GM12874 (cell line): ENCODE measurements at regions not wholly inside any gene's neighbourhood (a gene's known extent, or its start where the extent isn't known, plus 50 kb on each side); places are given as distances from the start of the nearest gene placed in this dataset.

Experiments
- TF ChIP-seq, protein P1 (sequence below): IDR thresholded peaks from 2 replicates; pipeline ENCODE4 v1.5.1; 2011; ENCODE audit warnings: low read depth, mild to moderate bottlenecking, control low read depth, low read length, moderate library complexity; ENCODE audit not compliant: insufficient read depth

DNA sequence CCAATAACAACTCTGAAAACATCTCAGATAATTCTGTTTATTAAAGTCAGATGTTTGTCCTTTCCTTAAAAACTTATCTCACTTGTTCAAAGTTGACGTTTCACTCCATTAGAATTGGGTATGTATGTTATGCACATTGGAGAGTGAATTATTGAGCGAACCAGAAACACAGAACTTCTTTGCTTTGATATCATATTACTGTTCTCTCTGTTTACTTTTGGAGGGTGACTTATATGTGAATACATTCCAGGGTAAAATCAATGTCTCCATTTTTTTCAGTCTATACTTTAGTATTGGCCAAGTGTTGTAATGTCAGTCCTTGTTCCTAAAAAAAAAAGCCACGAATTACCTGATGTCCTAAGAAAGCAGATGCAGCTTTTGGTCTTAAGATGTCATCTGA, 307.4 kb downstream of the CSNK1G3 start:
- TF ChIP-seq, protein P1, sequence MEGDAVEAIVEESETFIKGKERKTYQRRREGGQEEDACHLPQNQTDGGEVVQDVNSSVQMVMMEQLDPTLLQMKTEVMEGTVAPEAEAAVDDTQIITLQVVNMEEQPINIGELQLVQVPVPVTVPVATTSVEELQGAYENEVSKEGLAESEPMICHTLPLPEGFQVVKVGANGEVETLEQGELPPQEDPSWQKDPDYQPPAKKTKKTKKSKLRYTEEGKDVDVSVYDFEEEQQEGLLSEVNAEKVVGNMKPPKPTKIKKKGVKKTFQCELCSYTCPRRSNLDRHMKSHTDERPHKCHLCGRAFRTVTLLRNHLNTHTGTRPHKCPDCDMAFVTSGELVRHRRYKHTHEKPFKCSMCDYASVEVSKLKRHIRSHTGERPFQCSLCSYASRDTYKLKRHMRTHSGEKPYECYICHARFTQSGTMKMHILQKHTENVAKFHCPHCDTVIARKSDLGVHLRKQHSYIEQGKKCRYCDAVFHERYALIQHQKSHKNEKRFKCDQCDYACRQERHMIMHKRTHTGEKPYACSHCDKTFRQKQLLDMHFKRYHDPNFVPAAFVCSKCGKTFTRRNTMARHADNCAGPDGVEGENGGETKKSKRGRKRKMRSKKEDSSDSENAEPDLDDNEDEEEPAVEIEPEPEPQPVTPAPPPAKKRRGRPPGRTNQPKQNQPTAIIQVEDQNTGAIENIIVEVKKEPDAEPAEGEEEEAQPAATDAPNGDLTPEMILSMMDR: no peak

GRCh38 chr5:123817267-123817666, 305.3 kb downstream of the CSNK1G3 start:
- TF ChIP-seq, protein P1: no peak

GRCh38 chr5:123814801-123815470, 303.0 kb downstream of the CSNK1G3 start:
- TF ChIP-seq, protein P1: no peak

- TF ChIP-seq, protein P1: no peak
These were observed 302.1 kb downstream of the CSNK1G3 start for GRCh38 chr5:123813937-123814624.

DNA sequence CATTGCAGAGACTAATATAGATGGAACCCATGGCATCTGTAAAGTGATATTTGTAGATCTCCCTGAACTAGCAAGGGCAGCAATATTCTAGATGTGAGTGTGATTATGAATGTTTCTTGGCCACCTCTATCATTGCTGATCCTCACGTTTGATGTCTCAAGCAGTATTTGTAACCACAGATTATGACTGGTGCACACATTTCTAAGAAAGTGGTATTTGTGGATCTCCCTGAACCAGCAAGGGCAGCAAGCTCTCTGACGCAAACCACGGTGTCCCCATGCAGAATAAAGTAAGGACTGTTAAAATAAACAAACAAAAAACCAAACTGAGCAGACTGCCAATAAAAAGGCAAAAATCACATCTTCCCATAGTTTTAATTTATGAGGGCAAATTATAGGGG, 301.3 kb downstream of the CSNK1G3 start:
- TF ChIP-seq, protein P1: no peak

DNA sequence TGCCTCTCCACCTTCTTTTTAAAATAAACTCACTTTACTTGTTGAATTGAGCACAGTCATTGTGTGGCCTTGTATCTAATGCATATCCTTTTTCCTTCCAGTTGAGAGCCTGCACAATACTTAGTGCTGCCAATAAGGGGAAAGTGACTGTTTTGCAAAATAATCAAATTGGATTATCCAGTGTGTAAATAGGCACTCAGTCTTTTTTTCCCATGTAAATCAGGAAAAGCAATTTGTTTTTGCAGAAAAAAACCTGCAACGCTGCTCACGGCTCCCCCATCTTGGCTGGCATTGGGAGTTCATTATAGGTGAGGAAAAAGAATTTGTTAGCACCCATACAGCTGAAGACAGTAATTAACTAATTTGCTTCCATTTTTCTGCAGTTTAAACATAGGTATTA, 299.9 kb downstream of the CSNK1G3 start:
- TF ChIP-seq, protein P1: no peak

DNA sequence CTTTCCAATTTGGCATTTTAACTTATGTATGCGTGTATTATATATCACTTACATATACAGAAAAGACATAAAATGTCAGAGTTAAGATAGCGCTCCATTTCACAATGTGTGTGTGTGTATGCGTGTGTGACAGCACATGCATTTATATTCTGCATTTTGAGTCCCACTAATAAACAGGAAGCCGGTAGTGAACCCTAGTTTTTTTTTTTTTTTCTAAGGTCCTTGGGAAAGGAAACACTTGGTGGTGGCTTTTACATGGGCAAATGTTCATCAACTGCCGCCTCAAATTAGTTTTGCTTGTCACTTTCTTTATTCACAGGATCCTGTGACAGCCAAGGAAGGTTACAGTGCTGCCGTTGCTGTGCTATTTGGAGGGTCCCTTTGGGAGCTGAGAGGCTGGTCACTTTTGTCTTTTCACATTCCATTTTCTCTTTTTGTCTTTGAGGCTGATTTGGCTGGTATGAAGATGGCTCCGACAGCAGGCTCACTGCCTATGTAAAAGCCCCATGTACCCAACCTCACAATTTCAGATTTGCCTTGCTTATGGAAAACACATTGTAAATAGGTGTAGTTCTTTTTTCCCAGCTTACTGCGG, 298.9 kb downstream of the CSNK1G3 start:
- TF ChIP-seq, protein P1: no peak
